DMS 273 (cell line): ENCODE measurements at regions not wholly inside any gene's neighbourhood (a gene's known extent, or its start where the extent isn't known, plus 50 kb on each side); places are given as distances from the start of the nearest gene placed in this dataset.

Experiments used
- DNase-seq: peaks from one replicate; lab custom pipeline; 2025; ENCODE audit not compliant: unreplicated experiment; lab: John Stamatoyannopoulos, UW

DNA sequence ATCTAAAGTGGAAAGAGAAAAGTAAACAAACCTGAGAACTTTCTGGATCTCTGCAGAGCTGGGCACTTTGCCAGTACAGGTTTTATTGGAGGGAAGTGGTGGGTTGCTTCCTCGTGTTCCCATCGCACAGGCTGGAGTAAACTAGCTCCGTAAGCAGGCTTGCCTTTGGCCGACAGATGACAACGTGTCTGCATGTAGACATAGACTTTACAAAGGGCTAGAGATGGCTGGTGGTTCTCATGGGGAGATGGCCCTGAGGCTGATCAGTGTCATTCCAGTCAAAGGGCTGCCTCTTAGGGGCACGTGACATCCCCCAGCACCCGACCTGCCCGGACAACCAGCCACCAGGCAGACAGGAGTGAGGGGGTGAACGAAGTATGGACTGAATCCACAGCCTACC is 98.8 kb downstream of the YTHDF1 start:
- no peak for DNase-seq

DNA sequence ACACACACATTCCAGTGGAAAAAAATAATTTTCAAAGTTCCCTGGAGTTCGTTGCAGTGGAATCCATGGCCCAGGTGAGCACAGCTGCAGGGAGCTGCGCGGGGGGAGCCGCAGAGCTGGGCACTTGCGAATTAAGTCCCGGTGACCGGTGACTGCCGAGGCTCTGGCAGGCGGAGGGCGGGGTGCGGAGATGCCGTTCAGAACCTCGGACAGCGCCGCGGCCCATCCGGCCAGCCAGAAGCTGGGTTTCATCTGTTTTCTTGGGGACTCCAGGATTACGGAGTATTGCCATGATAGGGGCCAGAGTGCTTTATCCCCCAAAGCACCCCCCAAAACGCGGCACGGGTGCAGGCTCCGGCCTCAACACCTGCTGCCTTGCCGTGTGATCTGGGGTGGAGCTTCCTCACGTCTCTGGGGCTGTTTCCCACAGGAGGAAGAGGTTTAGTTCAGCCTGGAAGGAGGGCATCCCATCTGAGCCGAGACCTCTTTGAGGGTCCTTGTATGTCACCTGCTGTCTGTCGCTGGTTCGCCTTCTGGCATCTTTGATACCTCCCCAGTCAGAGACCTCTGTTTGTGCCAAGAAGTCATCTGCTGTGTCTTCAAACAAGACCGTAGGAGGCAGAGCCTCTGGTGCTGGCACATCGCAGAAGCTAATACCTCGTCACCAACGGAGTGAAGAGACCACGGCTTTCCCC is 99.4 kb downstream of the YTHDF1 start:
- peak; percentile 37 for DNase-seq

DNA sequence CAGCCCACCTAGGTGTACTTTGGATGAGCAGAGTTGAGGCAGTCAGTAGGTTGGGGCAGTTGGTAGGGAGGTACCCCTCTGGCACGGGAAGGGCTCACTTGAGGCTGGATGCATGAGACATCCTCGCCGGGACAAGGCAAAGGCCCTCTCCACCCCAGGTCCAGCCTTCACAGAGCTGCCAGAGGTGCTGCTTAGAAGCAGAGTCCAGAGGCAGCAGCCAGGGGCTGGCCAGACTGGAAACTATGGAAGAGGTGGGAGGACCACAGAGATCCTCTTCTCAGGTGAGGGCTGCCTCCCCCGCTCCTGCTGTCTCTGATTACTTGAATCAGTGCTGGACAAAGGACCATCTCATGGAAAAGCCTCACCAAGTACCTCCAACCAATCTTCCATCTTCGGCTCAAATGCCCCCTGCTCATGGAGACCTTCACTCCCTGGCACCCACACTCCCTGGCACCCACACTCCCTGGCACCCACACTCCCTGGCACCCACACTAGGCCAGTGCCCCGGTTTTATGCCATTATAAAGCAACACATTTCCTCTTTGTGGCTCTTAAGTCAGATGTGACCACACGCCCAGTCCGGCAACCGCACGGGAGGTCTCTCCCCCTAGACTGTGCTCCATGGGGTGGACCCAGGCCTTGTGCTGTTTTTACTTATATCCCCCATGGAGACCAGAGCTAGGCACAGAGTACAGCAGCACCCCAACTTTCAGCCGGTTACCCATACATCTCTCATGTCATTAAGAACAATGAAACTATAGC is 100.1 kb downstream of the YTHDF1 start:
- DNase-seq, result no peak

DNA sequence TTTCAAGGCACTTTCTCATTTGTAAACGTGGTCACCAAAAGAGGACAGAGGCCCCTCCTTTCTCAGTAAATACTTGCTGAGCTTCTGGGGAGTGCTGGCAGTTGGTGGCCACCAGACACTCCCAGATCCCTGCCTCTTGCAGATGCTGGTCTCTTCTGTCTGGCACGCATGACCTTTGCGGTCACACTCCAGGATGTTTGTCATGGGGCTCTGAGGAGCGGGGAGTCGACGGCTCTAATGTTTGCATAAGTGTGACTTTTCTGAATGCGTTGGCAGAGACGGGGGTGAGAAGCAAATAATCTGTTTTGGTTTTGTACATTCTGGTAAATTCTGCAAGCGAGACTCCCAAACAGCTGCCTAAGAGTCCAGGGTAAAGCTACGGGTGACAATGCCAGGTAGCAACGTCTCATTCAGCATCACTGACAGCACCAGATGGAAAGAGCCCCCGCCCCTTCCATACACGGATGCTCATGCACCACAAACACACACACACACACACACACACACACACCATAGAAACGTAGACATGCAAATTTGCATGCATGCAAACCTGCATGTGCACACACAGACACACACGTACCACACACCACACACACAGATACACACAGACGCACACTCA is 101.1 kb downstream of the YTHDF1 start:
- no peak for DNase-seq

DNA sequence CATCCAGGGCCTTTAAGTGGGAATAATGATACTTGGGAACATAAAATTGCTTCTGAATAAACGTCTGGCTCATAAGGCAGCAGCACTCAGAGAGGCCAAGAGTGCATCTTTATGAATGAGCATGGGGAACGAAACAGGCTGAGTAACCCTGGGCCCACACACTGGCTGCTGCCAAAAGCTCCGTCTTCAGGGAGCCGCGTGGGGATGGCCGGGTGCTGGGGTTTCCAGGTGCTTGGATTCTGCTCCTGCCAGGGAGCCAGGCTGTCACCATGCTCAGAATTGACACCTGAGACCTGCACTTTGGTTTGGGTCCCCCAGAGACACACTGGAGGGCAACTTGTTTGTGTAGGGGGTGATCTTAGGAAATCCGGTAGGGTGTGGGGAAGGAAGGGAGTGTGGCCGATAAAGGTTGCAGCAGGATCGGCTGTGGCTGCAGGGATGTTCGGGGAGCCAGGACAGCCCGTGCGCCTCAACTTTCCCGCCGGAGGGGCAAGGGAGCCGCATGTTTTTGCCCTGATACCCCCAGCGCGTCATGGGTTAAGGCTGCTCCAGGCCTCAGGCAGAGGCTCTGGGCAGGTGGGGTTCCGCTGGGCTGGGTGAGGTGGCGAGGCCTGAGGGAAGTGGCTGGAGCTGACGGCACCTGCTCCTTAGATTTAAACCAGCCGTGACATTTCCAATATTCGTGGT is 101.8 kb downstream of the YTHDF1 start:
- no peak for DNase-seq

DNA sequence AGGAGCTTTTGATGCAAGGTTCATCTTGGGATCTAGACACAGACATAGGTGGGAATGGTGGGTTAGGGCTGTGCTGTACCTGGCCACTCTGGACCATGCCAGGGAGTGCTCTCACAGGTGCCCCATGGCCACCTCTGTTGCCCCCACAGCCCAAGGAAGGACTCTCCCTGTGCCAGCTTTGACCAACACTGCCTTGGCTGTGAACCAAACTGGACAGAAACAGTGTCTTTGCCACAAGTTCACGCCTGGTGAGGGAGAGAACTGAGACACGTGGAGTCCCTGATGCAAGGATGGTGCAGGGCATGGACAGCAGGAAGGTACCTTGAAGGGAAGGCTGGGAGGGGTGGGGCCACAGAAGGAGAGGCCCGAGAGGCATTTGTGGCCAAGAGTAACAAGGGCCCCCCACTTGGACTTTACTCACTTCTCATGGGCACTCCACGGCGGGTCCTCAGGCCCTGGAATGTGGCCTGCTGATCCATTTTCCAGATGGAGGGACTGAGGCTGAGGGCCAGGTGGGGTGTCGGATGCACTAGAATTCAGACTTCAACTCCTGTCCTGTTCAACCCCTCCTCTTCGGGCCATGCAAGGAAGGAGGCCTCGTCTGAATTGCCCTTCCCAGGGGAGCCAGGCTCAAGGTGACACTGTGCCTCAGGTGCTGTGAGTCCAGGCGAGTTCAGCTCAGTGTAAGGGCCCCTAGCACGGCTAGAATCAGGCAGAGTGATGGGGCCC is 103.3 kb downstream of the YTHDF1 start:
- DNase-seq, result no peak

DNA sequence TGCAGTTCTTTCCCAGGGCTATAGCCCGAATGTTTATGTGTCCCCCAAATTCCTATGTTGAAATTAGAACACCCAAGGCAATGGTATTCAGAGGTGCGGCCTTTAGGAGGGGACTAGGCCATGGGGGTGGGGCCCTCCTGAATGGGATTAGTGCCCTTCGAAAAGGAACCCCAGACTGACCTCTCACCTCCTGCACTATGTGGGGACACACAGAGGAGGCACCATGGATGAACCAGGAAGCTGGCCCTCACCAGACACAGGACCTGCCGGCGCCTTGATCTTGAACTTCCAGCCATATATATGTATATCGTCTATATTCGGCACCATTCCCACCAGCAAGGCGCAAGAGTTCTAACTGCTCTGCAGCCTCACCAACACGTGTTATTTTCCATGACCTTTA is 101.5 kb upstream of the BHLHE23 start:
- DNase-seq, result no peak

DNA sequence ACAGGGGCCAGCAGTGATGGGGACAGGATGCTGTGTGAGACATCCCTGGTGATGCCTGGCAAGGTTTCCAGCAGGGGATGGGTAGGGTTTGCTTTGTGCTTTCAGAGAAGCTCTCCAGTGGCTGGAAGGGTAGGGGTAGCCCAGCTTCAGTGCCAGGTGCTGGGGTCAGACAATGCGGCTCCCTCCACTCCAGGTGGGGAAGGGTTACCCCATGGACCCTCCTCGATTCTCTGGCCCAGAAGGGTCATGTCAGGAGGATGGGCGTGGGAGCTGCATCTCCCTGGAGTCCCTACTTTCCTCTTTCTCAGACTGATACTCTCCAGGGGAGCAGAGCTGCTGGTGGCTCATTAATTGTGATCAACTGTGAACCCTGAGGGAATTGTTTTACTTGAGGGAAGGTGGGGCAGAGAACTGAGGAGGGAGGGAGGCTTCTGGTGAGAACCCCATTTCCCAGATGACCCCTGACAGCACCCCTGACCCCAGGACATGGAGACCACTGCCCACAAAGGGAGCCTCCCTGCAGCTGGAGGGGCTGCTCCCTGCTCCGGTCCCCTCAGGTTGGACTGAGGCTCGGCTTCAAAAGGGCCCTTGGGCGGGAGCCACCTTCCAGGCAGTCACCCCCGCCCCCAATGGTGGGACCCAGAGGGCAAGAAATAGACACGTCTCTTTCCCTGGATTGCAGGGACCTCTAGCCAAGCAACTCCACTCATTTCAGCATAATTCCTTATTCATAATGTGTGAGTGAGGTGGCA is 100.9 kb upstream of the BHLHE23 start:
- DNase-seq, result no peak

DNA sequence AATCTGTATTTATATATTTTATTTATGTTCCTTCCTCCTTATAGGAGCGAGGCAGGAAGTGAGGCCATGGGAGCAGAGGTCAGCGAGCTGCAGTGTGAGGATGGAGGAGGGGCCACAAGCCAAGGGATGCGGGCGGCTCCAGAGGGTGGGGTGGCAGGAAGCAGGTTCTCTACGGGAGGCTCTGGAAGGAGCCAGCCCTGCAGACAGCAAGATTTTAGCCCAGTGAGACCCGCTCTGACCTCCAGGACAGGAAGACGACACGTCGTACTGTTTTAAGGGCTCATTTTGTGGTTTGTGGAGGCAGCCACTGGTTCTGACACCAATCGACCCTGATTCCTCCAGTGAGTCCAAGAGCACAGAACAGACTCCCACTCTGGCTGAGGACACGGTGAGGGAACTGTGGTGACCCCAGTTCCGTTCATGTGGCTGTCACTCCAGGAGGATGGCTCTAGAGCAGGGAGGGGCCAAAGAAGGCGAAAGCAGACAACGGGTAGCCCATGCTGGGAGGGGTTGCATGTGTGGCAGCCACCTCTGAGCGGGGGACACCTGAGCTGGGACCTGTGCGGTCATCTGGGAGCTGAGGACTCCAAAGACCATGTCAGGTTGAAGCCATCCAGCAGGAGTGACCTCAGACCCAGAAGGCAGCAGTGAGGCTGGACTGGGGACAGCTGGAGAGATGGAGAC is 100.1 kb upstream of the BHLHE23 start:
- DNase-seq, result no peak

DNA sequence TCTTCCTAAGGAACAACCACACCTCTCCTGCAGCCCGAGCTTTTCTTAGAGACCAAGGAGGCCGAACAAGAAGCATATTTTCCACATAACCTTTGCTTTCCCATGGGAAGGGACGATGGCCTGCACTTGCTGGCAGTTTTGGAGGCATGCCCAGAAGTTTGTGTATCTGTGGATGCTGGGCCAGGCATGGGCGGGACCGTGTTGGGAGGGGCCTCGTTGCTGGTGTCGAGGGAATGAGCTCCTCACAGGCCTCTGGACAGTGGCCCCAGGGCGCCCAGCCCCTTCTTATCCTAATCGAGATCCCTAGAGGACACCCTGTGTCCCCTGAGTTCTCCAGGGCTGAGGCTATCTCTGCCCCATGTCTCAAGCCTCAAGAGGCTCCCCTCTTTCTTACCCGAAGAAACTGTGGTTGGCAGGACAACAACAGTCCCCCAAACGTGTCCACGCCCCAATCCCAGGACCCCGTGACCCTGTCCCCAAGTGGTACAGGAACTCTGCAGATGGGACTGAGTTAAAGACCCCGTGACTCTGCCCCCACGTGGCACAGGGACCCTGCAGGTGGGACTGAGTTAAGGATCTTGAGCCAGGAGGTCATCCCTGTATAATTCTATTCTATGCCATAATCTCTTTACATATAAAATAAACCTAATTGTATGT is 99.5 kb upstream of the BHLHE23 start:
- peak; percentile 77 for DNase-seq

DNA sequence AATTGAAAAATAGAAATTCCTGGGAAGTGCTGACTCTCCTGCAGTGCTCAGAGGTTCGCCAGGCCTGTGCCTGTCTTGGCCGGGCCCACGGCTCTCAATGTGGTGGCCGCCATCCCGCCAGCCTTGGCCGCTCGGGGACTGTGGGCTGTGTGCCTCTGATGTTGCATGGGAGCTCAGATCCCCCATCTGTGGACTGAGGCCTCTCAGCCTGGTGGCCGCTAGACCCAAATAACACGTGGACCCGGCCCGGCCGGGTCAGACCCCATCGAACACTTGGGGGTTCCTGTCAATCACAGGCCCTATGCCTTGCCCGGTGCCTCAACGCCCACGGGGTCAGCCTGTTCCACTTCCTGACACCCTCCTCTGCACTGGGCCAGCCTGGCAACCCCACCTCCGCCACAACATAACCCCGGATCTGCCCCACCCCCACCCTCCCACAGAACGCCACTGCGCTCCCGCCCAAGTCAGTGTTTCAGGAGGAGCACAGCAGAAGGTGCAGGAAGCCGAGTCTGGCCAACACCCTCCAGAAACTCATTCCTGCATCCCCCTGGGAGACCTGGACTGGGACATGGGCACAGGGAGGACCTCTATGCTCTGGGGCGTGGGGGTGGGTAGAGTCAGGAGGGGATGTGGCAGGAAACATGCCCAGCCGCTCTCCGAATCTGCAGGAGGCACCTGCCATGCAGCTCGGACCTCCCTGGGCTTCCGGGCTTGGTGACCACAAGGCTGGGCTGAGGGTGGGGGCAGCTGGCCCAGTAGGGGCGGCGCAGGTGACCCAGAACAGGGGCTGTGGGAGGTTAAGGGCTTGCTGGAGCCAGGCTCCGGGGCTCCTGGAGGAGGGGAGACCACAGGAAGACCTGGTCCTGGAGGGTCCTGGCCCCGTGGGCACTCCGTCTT is 98.7 kb upstream of the BHLHE23 start:
- DNase-seq, result no peak

DNA sequence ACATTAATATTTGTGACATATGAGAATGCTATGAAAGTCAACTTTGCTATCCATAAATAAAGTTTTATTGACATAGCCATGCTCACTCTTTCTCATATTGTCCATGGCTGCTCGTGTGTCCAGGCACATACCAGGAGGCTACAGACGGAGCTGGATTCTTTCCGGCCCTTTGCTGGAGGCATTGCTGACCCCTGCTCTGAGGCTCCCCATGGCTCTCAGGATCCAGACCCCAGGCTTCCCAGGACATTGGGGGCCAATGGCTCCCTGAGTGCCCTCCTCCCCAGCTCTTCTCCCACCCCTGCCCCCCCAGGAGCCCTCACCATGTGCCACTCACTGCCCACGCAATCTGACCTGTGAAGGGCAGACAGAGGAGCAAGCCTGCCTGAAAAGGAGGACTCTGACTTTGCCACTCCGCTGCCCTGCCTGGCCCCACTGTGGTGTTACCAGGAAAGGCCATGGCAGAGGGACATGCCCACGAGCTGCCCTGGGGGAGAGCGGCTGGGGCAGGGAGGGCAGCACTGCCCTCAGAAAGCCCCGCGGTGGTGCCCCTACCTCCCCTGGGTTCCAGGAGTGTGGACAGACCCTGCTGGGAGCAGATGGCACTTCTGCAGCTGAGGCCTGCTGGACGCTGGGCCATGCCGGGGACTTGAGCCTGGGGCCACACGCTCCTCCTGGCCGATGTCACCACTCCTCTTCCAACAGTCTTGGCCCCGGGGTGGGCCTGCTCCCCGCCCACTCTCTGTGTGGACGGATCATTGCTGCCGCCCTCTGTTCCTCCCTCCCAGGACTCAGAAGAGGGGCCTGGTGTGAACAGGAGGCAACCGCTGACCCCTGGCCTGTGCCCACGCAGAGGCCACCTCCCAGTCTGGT is 97.8 kb upstream of the BHLHE23 start:
- DNase-seq, result no peak

DNA sequence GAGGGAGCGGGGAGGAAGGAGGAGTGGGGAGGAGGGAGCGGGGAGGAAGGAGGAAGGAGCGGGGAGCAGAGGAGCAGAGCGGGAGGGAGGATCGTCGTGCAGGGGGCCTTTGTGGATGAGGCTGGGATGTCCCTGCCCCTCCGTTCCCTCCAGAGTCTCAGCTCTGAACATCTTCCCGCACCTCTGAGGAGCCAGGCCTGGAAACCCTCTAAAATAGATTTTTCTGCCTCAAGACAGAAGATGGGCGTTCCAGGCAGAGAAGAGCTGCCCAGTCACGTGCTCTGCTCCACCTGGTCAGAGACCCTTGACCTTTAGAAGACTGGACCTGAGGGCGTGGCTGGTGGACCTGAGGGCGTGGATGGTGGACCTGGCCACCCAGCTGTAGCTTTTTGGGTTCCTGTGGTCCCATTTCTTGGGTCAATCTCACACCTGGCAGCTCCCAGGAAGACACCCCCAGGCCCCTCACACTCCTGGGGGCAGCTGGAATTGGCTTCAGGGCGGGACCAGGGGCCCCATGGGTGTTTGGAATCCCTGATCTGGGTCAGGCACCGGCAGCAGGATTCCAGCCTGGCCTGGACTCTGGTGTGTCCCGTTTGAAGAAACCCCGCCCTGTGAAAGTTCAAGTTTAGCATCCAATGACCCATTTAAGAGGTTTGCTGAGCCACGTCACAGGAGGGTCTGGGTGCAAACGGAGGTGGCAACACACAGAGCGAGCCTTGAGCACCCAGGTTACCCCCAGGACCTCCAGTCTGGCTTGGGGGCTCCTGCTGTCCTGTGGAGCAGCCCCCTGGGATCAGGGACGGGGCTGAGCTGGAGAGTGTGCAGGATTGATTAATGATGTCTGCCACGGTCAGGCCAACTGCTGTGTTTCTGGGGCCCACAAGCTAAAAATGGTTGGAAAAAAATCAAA is 96.9 kb upstream of the BHLHE23 start:
- peak; percentile 54 for DNase-seq

DNA sequence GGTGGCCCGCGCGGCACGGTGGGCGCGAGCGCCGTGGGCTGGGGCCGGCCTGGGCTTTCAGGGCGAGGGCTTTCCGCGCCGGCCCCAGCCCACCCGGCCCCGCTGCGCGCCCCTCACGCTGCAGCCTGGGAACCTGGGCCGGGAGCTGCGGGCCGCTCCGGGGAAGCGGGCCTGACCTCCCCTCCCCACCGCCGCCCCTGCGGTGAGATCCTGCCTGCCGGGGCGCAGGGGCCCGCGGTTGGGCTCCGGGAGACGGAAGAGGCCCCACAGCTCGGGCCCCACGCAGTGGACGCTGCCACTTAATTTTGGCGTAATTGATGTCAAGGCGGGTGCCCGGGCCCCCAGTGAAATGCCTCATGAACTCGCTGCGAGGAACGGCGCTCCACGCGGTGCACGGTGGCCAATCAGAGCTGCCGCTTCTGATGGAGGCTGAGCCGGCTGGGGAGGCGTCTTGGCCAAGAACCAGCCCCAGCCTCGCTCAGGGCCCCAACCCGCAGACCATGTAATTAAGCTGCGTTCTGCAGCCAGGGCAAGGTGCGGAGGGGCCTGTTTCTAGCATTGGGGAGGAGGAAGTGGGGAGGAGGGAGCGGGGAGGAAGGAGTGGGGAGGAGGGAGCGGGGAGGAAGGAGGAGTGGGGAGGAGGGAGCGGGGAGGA is 96.1 kb upstream of the BHLHE23 start:
- peak; percentile 65 for DNase-seq

DNA sequence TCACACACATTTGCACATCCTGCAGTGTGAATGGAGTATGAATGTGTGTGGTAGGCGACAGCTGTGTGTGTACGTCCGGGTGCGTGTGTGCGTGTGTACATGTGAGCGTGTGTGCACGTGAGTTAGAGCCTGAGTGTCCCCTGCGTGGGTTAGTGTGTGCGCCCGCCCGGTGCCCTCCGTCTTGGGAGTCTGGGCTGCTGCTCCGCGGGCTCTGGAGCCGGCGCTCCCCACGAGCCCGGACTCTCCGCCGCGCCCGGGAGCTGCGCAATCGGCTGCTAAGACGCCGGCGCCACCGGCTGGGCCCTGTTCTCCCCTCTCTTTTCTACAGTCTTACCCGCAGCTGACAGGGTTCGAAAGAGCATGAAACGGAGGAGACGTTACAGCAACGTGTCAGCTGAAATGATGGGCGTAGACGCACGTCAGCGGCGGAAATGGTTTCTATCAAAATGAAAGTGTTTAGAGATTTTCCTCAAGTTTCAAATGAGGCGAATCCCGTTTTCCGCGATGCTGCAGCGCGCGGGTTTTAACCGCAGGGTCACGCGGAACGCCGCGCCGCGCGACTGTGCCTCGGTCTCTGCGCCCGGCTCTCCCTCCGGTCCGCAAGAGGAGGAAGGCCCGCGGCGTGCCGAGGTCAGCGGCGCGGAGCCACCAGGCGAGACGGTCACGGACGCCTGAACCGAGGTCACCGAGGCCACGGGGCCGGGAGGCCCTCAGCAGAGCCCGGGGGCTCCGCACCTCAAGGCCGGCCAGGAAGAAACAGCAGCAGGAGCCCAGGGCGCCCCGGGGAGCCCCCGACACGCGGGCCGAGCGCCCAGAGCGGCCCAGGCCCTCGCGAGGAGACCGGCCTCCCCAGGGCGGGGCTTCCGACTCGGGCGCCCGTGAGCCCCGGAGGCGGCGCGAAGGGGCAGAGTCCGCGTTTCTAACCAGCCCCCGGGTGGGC is 95.3 kb upstream of the BHLHE23 start:
- peak; percentile 74 for DNase-seq
